ENCODE measurements at regions not wholly inside any gene's neighbourhood (a gene's known extent, or its start where the extent isn't known, plus 50 kb on each side); places are given as distances from the start of the nearest gene placed in this dataset.

DNA sequence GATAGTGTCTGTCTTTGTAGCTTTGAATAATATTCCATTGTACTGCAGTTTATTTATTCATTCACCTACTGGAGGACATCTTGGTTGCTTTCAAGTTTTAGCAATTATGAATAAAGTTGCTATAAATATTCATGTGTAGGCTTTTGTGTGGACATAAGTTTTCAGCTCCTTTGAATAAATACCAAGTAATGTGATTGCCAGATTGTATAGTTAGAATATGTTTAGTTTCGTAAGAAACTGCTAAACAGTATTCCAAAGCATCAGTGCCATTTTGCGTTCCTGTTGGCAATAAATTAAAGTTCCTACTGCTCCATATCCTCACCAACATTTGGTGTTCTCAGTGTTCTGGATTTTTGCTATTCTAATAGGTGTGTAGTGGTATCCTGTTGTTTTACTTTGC is 311.7 kb upstream of the FMN2 start:
- DNase-seq (ENCODE audit: low read depth in 1 of 2, low spot score in 1 of 2), result no peak

DNA sequence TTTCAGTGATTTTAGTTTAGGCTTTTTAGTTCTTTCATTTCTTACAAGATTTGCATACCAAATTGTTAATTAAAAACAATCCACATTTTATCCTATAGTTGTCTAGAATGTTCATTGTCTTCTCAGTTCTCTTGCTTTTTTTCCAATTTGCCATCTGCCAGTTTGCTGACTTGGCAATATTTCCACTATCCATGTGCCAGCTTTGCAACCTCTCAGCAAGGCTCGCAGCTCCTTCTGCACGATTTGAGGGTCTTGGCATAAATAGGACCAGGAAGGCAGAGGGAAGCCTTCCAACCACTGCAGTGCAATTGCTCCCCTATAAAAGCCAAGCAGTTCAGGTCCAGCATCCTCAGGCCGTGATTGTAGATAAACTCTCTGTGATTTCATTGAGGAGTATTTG is 306.8 kb upstream of the FMN2 start:
- no peak for DNase-seq (ENCODE audit: low read depth in 1 of 2, low spot score in 1 of 2)

DNA sequence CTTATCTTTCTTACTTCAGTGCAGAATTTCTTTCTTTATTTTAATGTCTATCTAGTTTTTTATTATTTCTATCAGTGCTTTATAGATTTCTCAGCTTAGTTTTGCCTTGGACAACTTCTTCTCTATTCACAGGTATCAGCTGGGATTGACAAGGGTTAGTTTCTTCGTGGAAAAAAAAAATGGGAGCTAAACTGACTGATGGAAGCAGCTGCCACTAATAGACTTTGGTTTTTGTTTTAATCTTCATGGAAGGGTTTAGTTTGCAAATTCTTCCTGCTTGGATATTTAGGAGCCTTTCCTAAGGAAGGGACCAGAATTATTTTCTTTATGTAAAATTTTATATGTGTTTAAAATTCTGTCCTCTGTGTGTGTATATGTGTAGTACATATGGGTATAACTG is 306.1 kb upstream of the FMN2 start:
- no peak for DNase-seq (ENCODE audit: low read depth in 1 of 2, low spot score in 1 of 2)

DNA sequence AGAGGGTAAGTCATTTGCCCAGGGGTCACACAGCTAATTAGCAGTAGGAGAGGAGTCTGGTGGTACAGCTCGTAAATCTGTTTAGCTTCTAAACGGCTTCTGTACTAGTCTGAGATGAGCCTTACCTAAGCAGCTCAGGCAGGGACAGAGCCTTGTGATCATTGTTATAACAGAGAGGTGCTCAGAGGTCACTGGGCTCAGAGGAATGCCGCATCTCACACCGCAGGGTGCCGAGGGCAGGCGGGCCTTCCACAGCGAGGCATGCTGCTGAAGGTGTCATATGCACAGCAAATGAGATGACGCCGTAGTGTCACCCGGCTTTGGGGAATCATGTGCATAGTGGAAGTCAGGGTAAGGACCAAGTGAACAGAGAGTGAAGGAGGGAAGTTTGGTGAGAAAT is 305.2 kb upstream of the FMN2 start:
- DNase-seq (ENCODE audit: low read depth in 1 of 2, low spot score in 1 of 2), result no peak

DNA sequence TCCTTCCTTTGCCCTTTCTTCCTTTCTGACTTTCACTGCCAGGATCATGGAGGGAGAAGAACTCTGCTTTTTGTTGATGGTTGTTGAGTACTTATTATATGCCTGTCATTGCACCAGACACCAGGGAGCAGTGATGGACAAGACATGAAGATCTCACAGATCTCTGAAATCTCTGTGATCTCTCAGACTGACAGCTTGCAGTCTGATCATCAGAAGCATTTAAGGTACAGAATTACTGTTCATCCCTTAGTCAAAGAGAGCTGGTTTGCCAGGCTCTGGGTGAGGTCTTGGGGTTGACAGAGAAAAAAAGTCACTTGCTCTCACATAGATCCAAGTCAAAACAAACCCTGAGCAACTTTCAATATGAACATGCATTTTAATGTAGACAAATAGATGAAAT is 299.5 kb upstream of the FMN2 start:
- DNase-seq (ENCODE audit: low read depth in 1 of 2, low spot score in 1 of 2), result no peak

DNA sequence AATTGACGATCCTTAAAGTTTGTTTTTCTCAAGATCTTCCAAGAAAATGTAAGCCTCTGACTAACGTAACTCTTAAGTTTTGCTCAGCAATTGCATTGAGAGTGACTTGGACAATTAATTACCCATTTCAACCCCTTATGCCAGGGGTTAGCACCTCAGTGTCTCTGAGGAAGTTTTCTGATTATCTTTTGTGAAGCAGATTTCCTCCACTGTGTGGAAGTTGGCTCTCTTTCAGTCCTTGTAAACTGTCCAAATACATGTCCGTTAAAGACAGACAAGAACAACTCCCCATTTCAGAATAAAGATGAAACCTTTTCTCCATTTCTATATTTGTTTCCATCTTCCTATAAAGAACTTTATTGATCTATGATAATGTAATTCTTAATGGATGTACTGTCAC is 296.4 kb upstream of the FMN2 start:
- DNase-seq (ENCODE audit: low read depth in 1 of 2, low spot score in 1 of 2), result no peak

DNA sequence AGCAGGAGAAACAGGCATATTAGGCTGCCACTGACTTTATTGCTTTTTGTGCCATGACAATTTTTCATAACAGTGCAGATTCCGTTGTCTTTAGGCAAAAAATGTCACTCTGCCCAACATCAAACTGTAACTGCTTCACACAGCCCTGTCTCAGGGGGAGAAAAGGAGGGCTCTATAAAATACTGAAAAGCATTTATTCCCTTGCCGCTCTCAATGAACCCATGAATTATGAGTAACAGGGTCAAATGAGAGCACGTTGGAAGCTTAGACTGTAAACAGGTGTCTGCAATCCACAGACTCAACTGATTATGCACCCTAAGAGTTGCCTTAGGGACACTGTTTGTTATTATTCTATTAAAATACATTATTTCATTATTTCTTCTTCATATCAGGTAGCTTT is 292.1 kb upstream of the FMN2 start:
- no peak for DNase-seq (ENCODE audit: low read depth in 1 of 2, low spot score in 1 of 2)

DNA sequence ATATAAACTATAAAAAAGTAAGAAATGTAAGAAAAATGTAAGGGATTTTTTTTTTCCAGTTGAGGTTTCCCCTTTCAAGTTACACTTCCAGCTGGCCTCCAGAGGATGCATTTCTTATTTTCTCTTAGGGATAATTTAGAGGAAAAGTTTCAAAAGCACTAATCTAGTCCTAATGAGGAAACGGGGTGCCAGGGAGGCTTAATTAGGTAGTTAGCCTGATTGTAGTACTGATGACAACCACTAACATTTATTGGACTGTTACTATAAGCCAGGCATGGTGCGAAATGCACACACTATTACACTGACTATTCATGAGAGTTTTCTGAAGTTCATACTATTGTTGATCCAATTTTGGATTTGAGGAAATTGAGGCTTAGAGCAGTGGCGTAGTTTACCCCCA is 290.8 kb upstream of the FMN2 start:
- no peak for DNase-seq (ENCODE audit: low read depth in 1 of 2, low spot score in 1 of 2)

DNA sequence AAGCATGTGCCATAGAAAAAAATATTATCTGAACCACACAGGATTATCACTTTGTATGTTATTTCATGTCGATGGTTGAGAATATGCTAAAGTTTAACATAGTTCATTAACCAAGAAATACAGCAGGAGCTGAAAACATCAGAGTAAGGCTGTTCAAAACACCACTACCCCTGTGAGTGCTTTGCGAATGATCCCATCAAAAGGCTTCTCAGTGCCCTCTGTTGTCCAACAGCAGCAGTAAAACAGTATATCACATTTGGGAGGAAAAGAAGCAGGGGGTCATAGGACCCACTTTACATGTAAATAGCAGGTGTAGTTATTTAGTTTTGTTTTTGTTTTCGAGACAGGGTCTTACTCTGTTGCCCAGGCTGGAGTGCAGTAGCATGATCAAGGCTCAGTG is 289.4 kb upstream of the FMN2 start:
- DNase-seq (ENCODE audit: low read depth in 1 of 2, low spot score in 1 of 2), result no peak

DNA sequence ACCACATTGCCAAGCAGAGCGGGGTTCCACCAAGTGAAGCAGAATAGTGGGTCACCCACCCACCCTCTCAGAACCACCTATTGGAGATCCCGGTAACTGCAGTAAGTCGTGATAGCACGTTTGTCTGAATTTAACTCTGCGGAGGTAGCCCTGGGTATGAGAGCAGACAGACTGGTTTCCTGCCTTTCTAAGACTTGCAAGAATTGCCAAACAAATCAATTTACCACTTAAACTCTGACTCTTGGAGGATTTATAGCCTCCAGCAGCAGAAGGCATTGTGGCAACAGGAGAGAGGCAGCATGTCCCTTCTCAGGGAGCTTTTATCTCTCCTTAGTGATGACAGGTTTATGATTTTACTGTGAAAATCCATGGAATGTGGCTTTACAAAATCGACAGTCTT is 287.9 kb upstream of the FMN2 start:
- DNase-seq (ENCODE audit: low read depth in 1 of 2, low spot score in 1 of 2), result no peak

DNA sequence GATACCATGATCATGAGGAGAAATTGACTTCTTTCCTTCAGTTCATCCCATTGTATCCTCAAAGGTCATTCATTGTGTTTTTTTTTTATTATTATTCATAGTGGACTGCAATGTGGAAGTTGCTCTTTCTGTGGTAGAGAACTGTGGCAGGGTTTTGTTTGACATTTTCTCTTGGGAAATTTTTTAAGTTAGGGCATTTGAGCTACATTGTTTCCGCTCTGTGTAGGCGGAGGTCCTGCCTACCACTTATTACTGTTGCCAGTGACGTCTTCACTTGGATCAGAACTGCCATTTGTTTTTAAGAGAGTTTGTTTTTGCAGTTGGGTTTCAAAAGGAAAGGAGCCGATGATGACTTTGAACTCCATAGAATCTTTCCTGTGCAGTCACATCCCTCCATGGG is 287.4 kb upstream of the FMN2 start:
- no peak for DNase-seq (ENCODE audit: low read depth in 1 of 2, low spot score in 1 of 2)

DNA sequence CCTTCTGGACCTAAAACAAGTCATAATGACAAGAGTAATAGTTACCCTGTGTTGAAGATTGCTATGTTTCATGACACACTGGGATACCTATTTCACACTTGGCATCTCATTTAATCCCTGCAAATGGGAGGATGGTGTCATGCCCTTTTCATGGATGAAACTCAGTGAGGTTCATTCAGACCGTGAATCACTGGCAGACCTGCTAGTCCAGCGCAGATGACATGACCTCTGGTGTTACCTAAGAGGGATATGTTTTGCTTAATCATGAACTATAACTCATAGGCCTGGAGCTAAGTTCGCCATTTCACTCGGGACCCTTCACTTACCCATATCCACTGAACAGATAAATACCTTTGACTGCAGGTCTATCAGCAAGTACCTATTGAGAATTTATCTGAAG is 286.6 kb upstream of the FMN2 start:
- no peak for DNase-seq (ENCODE audit: low read depth in 1 of 2, low spot score in 1 of 2)

DNA sequence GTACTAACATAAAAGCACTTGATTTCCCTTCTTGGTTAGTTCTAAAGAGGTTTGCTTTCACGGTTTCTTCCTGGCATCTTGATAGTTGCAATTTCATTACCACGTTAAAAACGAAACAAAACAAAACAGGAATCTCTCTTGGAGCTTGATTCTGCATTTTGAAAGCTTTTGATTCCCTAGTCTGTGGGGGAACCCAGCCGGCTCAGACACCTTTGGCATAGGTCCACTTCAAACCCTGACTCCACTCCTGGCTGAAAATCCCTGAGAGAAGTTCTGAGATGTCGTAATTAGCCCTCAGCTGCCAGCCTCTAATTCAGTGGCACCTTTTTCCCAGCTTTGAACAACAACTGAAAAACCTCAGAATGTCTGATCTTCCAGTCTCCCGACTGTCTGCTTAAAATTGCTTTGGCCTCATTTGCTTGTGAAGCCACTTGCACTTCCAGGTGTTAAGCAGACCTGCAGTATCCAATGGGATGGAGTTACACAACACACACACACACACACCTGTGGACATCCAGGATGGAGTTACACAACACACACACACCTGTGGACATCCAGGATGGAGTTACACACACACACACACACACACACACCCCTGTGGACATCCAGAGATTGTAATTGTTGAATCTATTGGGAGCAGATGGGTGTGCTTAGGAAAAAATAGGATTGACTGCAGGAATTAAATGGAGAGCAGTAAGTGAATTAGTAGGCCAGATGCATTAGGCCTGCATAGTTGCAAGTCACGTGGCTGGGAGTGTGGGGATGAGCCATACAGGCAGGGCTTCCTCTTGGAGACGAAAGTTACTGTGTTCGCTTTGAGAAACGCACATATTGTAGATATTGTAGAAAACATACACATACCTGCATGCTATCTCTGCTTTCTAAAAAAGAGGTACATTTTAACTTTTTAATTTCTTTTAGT is 285.6 kb upstream of the FMN2 start:
- no peak for DNase-seq (ENCODE audit: low read depth in 1 of 2, low spot score in 1 of 2)

DNA sequence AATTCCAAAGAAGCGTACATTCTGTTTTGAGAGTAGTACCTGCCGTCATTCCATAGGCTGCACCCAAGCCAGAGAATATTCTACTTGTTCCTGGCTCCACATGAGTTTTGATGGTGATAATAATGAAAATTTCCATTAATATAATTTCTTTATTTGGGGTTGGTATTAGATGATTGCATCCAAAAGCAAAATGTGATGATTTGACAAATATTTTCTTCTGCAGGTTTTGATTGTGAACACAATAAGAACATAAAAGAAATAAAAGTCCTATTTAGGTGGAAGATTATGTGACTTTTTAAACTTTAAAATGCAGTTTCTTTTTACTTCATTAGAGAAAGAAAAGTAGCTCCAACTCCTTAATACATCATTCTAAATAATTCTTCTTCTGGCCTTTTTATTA is 284.8 kb upstream of the FMN2 start:
- DNase-seq (ENCODE audit: low read depth in 1 of 2, low spot score in 1 of 2), result no peak

DNA sequence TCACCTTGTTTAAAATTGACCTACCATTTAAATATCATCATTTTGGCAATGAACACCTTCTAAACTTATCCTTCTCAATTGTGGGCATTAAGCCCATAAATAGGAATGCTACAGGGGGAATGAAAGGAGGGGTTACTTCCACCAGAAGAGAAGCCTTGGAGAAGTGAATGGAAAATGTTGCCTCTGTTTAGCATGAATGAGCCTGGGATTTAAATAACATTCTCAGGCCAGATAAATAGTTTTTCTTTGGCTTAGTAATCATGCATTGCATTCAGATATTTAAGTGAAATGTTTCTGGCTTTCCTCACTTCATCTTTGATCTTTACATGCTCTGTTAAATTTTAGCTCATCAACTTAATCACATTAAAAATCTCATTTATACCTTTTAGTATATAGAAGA is 284.3 kb upstream of the FMN2 start:
- no peak for DNase-seq (ENCODE audit: low read depth in 1 of 2, low spot score in 1 of 2)

DNA sequence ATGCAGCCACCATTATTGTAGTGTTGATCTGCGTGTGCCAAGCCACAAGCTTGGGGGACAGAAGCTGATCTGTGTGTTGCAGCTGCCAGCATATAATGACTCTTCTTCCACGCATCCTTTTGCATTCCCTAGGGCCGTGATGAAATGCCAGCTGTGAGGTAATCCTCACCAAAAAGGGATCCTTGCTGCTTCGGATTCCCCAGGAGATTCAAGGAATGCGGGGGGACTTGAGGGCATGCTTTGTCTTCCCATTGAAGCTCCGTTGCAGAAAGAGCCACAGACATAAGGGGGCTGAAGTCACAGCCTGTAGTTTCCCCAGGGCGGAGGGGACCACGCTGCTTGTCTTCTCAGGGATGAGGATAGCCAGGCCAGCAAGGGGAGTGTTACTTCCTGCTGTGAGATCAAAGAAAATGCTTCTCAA is 281.6 kb upstream of the FMN2 start:
- no peak for DNase-seq (ENCODE audit: low read depth in 1 of 2, low spot score in 1 of 2)

DNA sequence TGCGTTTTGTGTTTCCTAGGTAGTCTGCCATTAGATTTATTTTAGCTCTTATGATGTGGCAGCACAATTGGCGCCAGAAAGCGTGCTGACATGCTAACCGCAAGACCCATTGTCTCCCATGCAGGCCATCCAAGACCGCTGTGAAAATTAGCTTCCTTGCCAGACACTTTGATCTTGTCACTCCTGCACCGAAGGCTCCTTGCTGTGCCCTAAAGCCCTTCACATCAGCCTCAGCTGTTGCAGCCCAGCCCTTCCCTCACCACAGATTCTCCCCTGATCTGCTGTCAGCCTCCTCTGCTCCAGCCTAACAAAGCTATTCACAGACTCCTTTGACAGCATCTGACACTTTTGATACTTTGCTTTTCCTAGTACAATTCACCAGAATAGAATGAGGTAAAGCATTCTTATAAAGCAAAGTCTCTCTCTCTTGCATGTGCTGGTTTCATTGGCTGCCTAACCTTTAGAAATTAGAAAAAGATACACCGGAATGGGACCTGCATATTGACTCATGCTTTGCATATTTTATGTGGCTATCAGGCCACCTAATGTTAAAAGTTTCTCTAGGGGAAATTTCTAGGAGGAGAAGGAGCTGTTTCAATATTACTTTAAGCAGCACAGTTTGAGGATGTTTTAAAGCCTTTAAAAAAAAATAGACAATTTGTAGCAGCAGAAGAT is 280.3 kb upstream of the FMN2 start:
- DNase-seq (ENCODE audit: low read depth in 1 of 2, low spot score in 1 of 2), result no peak

DNA sequence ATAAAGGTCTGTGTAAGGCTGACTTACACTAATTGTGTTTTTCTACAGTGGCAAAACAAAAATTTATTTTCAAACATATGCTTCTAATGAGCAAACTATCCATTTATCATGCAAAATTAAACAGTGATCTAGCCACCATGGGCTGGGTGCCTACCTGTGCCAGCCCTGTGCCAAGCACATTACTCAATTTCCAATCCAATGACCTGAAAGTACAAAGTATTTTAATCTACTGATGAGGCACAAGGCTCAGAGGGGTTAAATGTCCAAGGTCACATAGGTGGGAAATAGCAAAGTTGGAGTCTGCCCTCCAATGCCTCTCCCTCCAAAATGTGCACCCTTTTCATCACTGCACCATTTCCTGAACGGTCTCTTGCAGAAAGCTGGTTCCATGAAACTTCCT is 279.1 kb upstream of the FMN2 start:
- DNase-seq (ENCODE audit: low read depth in 1 of 2, low spot score in 1 of 2), result no peak

DNA sequence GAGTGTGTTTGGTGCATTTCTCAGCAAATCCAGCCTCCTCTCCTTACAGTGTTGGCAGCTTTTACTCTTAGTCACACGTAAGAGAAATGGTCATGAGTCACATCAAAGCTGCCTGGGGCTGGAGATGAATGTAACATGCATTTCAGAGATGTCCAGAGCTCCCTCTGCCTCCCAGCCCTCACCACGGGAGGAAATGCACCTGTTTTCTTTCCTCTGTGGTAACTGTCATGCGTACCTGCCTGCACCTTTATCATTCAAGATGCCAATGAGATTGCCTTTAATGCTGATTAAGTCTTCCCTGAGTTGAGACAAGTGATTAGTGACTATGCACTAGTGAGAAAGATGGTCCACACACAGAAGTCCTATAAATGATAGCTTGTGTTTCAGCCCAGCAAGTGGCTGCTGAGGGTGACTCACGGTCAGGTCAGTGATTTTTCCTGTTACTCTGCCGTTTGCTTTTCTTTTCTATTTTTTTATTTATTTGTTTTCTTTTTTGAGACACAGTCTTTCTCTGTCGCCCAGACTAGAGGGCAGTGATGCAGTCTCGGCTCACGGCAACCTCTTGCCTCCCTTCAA is 277.3 kb upstream of the FMN2 start:
- DNase-seq (ENCODE audit: low read depth in 1 of 2, low spot score in 1 of 2), result no peak

DNA sequence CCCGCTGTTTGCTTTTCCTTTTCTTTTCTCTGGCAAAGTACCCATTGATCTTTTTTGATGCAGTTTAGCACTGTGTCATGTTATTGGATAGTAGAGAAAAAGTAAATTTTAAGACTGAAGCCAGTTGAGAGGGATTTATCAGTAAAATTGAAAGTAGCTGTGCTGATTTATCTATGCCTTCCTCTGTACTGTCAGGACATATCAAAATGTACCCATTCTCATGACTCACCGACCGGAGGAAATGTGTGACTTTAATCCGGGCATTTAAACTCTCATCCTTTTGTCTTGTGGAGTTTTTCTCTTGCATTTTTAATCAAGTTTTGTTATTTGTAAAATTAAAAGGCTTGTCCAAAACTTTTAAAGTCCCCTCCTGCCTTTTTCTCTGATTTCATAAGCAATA is 276.6 kb upstream of the FMN2 start:
- DNase-seq (ENCODE audit: low read depth in 1 of 2, low spot score in 1 of 2), result no peak

DNA sequence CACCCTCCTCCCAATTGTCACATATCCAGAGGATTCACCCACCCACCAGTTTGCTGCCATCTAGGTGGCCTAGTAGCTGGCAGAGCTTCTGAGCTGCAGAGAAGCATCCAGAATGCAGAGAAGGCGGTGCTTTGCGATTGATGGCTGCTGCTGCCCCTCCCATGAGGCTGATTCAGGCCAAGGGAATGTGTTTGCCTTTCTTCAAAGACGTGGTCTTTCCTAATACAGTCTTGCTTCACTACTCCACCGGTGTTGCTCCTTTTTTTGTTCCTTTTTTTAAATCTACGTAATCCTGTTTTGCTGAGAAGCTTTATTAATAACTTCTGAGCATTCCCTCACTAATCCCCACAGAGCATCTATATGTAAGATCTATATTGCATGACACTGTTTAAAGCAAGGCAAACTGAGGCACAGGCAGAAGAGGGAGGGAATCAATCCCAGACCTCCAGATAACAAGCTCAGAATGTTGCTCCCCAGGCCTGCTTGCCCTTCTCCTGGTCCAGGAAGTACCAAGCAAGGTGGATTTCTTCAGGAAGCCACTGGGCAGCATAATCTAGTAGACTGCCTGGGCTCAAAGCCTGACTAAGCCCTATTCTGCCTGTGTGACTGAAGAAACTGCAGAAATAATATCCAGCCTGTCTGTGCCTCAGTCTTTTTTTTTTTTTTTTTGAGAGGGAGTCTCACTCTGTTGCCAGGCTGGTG is 275.5 kb upstream of the FMN2 start:
- DNase-seq (ENCODE audit: low read depth in 1 of 2, low spot score in 1 of 2), result no peak

DNA sequence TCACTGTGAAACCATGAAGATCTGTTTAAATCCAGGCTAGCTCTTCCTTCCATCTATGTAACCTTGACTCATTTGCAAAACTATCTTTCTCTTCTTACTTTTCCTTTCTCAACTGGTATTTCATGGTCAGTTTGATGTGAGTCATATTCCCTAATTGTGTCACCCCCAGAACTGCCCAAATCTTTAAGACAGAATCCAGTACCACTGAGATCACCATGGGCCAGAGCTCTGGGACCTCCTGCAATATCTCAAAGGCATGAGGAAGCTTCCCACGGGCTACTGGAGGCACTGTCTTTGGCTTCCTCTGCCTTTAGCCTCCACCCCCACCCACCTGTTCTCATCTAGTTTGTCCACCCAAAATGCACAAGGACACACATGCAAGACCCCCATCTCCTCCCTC is 274.4 kb upstream of the FMN2 start:
- no peak for DNase-seq (ENCODE audit: low read depth in 1 of 2, low spot score in 1 of 2)
